ENCODE measurements at regions not wholly inside any gene's neighbourhood (a gene's known extent, or its start where the extent isn't known, plus 50 kb on each side); places are given as distances from the start of the nearest gene placed in this dataset.

DNA sequence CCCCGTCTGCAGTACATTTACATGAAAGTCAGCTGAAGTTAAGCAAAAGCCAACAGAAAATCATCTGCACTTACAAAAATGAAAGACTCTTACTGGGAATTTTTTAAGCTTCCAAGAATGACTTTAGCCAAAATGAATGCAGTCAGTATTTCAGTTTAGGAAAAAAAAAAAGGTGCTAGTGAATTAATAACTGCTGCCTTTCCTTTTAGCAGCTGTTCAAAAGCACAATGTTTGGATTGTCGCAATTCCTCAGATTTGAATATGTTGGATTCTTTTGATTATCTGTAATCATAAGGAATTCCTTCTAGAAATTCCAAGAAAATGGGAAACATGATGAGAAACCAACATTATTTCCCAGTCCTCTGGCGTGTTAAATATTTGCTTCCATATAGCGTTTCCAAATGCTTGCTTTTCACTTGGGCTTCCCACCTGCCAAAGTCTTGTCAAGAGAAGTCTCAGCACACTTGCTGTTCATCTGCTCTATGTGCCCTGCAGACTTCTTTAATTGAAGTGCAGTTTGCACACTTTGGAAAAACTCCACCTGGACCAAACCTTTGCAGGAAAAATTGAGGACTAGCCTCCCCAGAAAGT is 653.0 kb upstream of the SLC39A10 start:
- no peaks in the 10 kb centered on the region for H3K36me3 ChIP-seq (ENCODE audit: control insufficient read depth, insufficient read depth, low read length)
- no peak overlapping the region for H3K4me3 ChIP-seq (ENCODE audit: low read length)
- no peak overlapping the region for H3K27ac ChIP-seq (ENCODE audit: low read depth, low read length)
- no peaks in the 10 kb centered on the region for H3K27me3 ChIP-seq (ENCODE audit: control insufficient read depth, insufficient read depth, low read length)
- no peak overlapping the region for H3K9ac ChIP-seq (ENCODE audit: low read length)
- no peaks in the 10 kb centered on the region for H3K4me1 ChIP-seq (ENCODE audit: control insufficient read depth, insufficient read depth, low read length)

DNA sequence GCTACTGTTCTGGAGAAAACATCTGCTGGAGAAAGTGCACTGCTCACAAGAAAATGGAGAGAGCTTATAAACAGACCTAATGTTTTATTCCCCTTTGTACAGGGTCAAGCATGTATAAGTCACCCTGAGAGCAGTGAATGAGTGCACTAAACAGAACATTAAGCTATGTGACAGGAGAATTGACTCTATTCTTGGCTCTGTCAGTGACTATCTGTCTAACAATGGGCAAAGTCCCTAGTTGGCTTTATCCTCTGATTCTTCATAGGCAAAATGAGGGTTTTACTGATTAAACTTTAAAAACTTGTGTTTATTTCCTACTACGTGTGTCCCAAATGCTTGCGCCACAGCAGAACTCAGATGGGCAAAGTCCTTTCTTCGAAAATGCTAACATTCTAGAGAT is 655.1 kb upstream of the SLC39A10 start:
- Histone ChIP-seq H3K27me3 (ENCODE audit: control insufficient read depth, insufficient read depth, low read length) (no peaks in the 10 kb centered on the region), H3K4me1 (ENCODE audit: control insufficient read depth, insufficient read depth, low read length) (no peaks in the 10 kb centered on the region), H3K27ac (ENCODE audit: low read depth, low read length) (no peak overlapping the region), H3K36me3 (ENCODE audit: control insufficient read depth, insufficient read depth, low read length) (no peaks in the 10 kb centered on the region), H3K9ac (ENCODE audit: low read length) (no peak overlapping the region), H3K4me3 (ENCODE audit: low read length) (no peak overlapping the region)

DNA sequence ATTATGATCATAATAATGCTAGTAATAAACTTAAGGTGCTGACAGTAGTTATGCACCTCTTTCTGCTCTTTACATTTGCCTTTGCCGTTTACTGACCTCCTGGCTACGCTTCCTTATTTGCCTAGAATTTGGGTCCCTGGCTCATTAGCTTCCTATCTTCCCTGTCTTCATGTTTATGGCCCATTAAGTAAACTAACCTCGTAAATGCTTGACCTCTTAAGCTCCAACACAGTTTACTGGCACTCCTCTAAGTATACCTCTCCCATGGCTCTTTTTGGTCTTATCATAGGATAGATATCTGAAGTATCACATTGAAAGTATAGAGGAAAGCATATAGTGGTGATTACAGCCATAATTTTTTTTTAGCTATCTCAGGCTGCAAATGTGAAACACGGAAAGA is 657.3 kb upstream of the SLC39A10 start:
- H3K36me3 ChIP-seq (ENCODE audit: control insufficient read depth, insufficient read depth, low read length), result no peaks in the 10 kb centered on the region
- H3K9ac ChIP-seq (ENCODE audit: low read length), result no peak overlapping the region
- no peak overlapping the region for H3K4me3 ChIP-seq (ENCODE audit: low read length)
- no peaks in the 10 kb centered on the region for H3K27me3 ChIP-seq (ENCODE audit: control insufficient read depth, insufficient read depth, low read length)
- no peaks in the 10 kb centered on the region for H3K4me1 ChIP-seq (ENCODE audit: control insufficient read depth, insufficient read depth, low read length)
- H3K27ac ChIP-seq (ENCODE audit: low read depth, low read length), result no peak overlapping the region

DNA sequence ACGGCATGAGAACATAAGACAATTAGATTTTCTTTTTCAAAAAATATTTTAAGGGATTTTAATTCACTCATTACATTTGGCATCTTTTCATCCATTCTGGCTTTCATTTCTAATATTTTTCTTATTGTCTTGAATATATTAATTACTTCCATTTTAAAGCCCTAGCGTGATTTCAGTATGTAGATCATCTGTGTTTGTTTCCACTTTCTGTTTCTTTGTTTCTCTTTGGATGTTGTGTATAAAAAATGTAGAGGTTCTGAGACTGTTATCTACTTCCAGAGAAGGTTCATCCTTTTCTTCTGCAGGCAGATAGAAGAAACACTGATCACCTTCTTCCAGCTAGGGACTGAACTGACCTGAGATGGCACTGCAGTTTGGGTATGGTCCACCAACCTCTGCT is 664.4 kb upstream of the SLC39A10 start:
- no peaks in the 10 kb centered on the region for H3K27me3 ChIP-seq (ENCODE audit: control insufficient read depth, insufficient read depth, low read length)
- no peak overlapping the region for H3K27ac ChIP-seq (ENCODE audit: low read depth, low read length)
- H3K36me3 ChIP-seq (ENCODE audit: control insufficient read depth, insufficient read depth, low read length), result no peaks in the 10 kb centered on the region
- no peak overlapping the region for H3K9ac ChIP-seq (ENCODE audit: low read length)
- H3K4me3 ChIP-seq (ENCODE audit: low read length), result no peak overlapping the region
- H3K4me1 ChIP-seq (ENCODE audit: control insufficient read depth, insufficient read depth, low read length), result no peaks in the 10 kb centered on the region

DNA sequence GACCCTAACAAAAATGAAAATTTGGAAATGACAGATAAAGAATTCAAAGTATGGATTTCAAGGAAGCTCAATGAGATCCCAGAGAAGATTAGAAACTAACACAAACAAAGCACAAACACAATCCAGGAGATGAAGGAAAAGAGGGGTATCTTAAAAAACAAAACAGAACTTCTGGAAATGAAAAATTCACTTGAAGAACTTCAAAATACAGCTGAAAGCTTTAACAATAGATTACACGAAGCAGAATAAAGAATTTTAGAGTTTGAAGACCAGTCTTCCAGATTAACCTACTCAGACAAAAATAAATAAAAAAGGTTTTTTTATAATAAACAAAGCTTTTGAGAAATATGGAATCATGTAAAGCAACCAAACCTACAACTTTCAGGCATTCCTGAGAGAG is 671.8 kb upstream of the SLC39A10 start:
- Histone ChIP-seq H3K4me3 (ENCODE audit: low read length) (no peak overlapping the region), H3K9ac (ENCODE audit: low read length) (no peak overlapping the region), H3K36me3 (ENCODE audit: control insufficient read depth, insufficient read depth, low read length) (no peaks in the 10 kb centered on the region), H3K27ac (ENCODE audit: low read depth, low read length) (no peak overlapping the region), H3K4me1 (ENCODE audit: control insufficient read depth, insufficient read depth, low read length) (no peaks in the 10 kb centered on the region), H3K27me3 (ENCODE audit: control insufficient read depth, insufficient read depth, low read length) (no peaks in the 10 kb centered on the region)

DNA sequence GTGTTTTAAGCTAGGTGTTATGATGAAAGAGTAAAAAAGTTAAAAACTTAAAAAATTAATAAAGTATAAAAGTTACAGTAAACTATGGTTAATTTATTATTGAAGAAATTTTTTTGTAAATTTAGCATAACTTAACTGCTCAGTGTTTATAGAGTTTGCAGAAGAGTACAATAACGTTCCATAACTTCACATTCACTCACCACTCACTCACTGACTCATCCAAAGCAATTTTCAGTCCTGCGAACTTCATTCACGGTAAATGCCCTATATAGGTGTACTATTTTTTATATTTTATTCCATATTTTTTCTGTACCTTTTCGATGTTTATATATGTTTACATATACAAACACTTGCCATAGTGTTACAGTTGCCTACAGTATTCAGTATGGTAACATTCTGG is 694.8 kb upstream of the SLC39A10 start:
- Histone ChIP-seq H3K4me3 (ENCODE audit: low read length) (no peak overlapping the region), H3K27ac (ENCODE audit: low read depth, low read length) (no peak overlapping the region), H3K4me1 (ENCODE audit: control insufficient read depth, insufficient read depth, low read length) (no peaks in the 10 kb centered on the region), H3K36me3 (ENCODE audit: control insufficient read depth, insufficient read depth, low read length) (no peaks in the 10 kb centered on the region), H3K27me3 (ENCODE audit: control insufficient read depth, insufficient read depth, low read length) (no peaks in the 10 kb centered on the region), H3K9ac (ENCODE audit: low read length) (no peak overlapping the region)

DNA sequence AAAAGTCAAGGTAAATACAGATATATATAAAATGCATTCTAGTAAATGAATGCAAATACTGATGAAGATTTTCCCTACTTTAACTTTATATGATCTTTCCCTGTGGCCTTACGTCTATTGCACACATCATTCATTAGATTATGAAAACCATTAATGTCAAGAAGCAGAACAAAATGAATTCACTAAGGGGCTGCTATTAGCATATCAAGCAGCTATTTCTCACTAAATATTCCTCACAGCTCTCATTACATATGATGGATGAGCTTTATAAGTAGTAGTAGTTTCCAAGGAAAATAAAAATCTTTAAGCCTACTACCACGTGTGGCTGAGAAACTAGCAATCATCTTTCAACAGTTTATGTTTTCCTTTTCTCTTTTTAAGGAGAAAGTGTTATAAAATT is 702.8 kb upstream of the SLC39A10 start:
- Histone ChIP-seq H3K27ac (ENCODE audit: low read depth, low read length) (no peak overlapping the region), H3K36me3 (ENCODE audit: control insufficient read depth, insufficient read depth, low read length) (no peaks in the 10 kb centered on the region), H3K9ac (ENCODE audit: low read length) (no peak overlapping the region), H3K4me3 (ENCODE audit: low read length) (no peak overlapping the region), H3K4me1 (ENCODE audit: control insufficient read depth, insufficient read depth, low read length) (no peaks in the 10 kb centered on the region), H3K27me3 (ENCODE audit: control insufficient read depth, insufficient read depth, low read length) (no peaks in the 10 kb centered on the region)

DNA sequence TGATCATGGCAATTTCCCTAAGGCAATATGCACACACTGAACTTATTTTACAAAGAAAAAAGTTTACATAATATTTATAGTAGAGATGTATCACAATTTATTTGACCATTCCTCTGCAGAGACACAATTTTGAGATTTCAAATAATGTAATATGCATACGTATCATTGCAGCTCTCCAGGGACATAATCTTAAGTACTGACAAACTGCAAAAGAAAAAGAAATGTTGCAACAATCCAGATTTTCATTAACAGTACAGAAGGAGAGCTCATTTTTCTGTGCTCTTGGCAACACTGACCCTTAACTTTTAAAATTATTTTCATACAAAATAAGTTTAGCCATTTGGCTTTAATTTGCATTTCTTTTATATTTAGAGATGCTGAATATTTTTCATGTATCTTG is 710.2 kb upstream of the SLC39A10 start:
- Histone ChIP-seq H3K36me3 (ENCODE audit: control insufficient read depth, insufficient read depth, low read length) (no peaks in the 10 kb centered on the region), H3K27ac (ENCODE audit: low read depth, low read length) (no peak overlapping the region), H3K4me3 (ENCODE audit: low read length) (no peak overlapping the region), H3K27me3 (ENCODE audit: control insufficient read depth, insufficient read depth, low read length) (no peaks in the 10 kb centered on the region), H3K4me1 (ENCODE audit: control insufficient read depth, insufficient read depth, low read length) (no peaks in the 10 kb centered on the region), H3K9ac (ENCODE audit: low read length) (no peak overlapping the region)

DNA sequence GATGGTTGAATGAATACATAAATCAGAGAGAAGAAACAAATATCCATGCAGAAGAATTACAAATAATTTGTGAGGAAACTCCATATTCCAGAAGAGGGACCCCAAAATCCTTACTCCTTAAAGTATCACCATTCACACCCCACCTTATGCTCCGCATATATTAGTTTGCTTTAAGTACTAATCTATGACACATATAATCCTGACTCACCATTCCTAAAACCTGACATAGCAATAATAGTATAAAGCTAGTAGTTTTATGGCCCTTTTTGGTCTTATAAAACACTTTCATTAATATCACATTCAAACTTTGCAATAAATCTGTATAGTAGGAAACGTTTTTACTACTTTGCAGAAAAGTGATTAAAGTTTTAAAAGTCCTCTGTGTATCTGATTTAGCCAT is 719.0 kb upstream of the SLC39A10 start:
- H3K4me3 ChIP-seq (ENCODE audit: low read length), result no peak overlapping the region

DNA sequence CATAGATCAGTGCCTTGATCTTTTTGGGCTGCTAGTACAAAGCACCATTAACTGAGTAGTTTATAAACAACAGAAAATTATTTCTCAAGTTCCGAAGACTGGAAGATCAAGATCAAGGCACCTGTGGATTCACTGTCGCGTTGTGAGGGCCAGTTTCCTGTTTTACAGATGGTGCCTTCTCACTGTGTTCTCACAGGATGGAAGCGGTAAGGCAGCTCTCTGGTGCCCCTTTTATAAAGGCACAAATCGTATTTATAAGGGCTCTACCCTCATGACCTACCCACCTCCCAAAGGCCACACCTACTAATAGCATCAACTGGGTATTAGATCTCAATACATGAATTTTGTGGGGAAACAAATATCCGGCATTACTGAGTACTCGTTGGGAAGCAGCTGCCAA is 729.5 kb upstream of the SLC39A10 start:
- Histone ChIP-seq H3K36me3 (ENCODE audit: control insufficient read depth, insufficient read depth, low read length) (no peaks in the 10 kb centered on the region), H3K9ac (ENCODE audit: low read length) (no peak overlapping the region), H3K27ac (ENCODE audit: low read depth, low read length) (no peak overlapping the region), H3K4me3 (ENCODE audit: low read length) (no peak overlapping the region), H3K27me3 (ENCODE audit: control insufficient read depth, insufficient read depth, low read length) (no peaks in the 10 kb centered on the region), H3K4me1 (ENCODE audit: control insufficient read depth, insufficient read depth, low read length) (no peaks in the 10 kb centered on the region)

More for the DNA sequence above, 719.0 kb upstream of the SLC39A10 start:
- Histone ChIP-seq H3K36me3 (ENCODE audit: control insufficient read depth, insufficient read depth, low read length) (no peaks in the 10 kb centered on the region), H3K9ac (ENCODE audit: low read length) (no peak overlapping the region), H3K4me1 (ENCODE audit: control insufficient read depth, insufficient read depth, low read length) (no peaks in the 10 kb centered on the region), H3K27me3 (ENCODE audit: control insufficient read depth, insufficient read depth, low read length) (no peaks in the 10 kb centered on the region), H3K27ac (ENCODE audit: low read depth, low read length) (no peak overlapping the region)

DNA sequence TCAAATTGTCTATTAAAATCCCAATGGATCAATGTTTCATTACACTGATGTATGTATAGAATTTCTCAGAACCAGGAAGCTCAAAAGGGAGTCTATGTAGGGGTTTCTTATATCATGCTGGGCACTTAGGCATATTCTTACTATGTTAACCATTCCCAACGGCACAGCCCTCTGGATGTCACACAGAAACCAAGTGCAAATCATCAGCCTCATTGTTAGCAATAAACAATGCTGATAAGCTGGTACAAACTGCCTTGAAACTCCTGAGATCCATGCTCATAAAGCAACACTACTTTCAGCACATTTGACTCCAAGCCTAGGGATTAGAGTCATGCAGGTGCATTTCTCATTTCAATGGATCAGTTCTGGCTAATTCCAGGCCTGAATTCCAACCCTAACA is 730.2 kb upstream of the SLC39A10 start:
- Histone ChIP-seq H3K36me3 (ENCODE audit: control insufficient read depth, insufficient read depth, low read length) (no peaks in the 10 kb centered on the region), H3K4me1 (ENCODE audit: control insufficient read depth, insufficient read depth, low read length) (no peaks in the 10 kb centered on the region), H3K27ac (ENCODE audit: low read depth, low read length) (no peak overlapping the region), H3K27me3 (ENCODE audit: control insufficient read depth, insufficient read depth, low read length) (no peaks in the 10 kb centered on the region), H3K4me3 (ENCODE audit: low read length) (no peak overlapping the region), H3K9ac (ENCODE audit: low read length) (no peak overlapping the region)

DNA sequence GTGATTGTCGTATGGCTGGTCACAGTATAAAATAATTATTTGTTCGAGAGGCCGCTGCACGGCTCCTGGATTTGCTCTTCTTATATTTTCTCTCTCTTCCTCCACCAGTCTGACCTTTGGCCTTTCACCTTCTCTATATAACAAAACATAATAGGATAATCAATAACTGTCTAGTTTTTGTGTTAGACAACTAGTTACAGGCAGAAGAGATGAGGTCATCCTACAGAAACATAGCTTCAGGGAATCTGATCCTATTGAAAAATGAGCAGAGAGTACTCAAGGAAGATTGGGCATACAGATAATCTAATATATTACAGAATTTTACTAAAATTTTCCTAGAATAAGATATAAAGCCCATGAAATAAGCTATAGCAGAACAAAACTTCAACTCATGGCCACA is 731.3 kb upstream of the SLC39A10 start:
- Histone ChIP-seq H3K9ac (ENCODE audit: low read length) (no peak overlapping the region), H3K27me3 (ENCODE audit: control insufficient read depth, insufficient read depth, low read length) (no peaks in the 10 kb centered on the region), H3K4me1 (ENCODE audit: control insufficient read depth, insufficient read depth, low read length) (no peaks in the 10 kb centered on the region), H3K36me3 (ENCODE audit: control insufficient read depth, insufficient read depth, low read length) (no peaks in the 10 kb centered on the region), H3K4me3 (ENCODE audit: low read length) (no peak overlapping the region), H3K27ac (ENCODE audit: low read depth, low read length) (no peak overlapping the region)

DNA sequence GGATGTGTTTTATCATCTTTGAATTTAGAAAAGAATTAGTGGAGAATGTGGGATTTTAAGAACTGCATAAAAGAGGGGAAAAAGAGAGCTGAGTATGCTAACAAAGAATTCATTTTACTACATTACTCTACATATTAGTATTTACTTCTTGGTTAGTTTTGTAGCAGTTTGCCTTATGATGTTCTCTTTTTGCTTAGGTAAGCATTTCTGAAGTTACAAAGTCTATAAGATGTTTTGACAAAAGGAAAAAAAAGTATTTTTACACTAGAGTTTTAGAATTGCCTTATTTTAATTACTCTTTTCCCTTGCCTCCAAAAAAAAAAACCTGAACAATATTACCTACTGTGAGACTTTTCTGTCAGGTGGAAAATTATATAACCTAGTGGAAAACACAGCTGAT is 739.5 kb upstream of the SLC39A10 start:
- Histone ChIP-seq H3K9ac (ENCODE audit: low read length) (no peak overlapping the region), H3K4me3 (ENCODE audit: low read length) (no peak overlapping the region), H3K4me1 (ENCODE audit: control insufficient read depth, insufficient read depth, low read length) (no peaks in the 10 kb centered on the region), H3K27ac (ENCODE audit: low read depth, low read length) (no peak overlapping the region), H3K36me3 (ENCODE audit: control insufficient read depth, insufficient read depth, low read length) (no peaks in the 10 kb centered on the region), H3K27me3 (ENCODE audit: control insufficient read depth, insufficient read depth, low read length) (no peaks in the 10 kb centered on the region)
